ENCODE measurements at regions not wholly inside any gene's neighbourhood (a gene's known extent, or its start where the extent isn't known, plus 50 kb on each side); places are given as distances from the start of the nearest gene placed in this dataset.
"Not testable (repeated sequence)": the region's sequence is repeated elsewhere in the genome, so short reads cannot be mapped to it uniquely, and the experiment has no call there.

DNA sequence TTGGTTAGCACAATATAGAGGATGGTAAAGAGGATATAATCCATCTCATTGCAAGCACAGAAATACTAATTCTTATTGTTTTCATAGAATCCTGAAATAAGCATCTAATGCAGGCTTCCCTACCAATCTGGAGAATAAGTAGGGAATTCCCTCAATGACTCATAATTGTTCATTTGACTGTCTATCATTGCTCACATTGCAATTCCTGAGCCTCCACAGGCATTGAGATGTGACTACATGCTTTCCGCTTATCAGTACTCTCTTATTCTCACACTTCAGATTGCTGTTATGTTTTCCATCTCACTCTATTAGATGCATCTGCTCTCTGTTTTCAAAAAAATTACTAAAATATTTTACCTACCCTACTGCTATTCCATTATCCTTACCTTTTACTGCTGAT, 216.2 kb upstream of the PRSS16 start:
- intact Hi-C loops (cut with DNase I; ENCODE audit: low total_unique reads): no loop called here
- DNase-seq: no peak
- Histone ChIP-seq H3K9me3 (no peaks in the 10 kb centered on the region), H3K4me3 (no peak overlapping the region), H3K27me3 (no peaks in the 10 kb centered on the region), H3K36me3 (no peaks in the 10 kb centered on the region), H3K27ac (no peak overlapping the region), H3K4me1 (no peaks in the 10 kb centered on the region)
- TF ChIP-seq POLR2A (IDR thresholded peaks at IDR 0.05): no peak
- TF ChIP-seq, protein P1, sequence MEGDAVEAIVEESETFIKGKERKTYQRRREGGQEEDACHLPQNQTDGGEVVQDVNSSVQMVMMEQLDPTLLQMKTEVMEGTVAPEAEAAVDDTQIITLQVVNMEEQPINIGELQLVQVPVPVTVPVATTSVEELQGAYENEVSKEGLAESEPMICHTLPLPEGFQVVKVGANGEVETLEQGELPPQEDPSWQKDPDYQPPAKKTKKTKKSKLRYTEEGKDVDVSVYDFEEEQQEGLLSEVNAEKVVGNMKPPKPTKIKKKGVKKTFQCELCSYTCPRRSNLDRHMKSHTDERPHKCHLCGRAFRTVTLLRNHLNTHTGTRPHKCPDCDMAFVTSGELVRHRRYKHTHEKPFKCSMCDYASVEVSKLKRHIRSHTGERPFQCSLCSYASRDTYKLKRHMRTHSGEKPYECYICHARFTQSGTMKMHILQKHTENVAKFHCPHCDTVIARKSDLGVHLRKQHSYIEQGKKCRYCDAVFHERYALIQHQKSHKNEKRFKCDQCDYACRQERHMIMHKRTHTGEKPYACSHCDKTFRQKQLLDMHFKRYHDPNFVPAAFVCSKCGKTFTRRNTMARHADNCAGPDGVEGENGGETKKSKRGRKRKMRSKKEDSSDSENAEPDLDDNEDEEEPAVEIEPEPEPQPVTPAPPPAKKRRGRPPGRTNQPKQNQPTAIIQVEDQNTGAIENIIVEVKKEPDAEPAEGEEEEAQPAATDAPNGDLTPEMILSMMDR (IDR thresholded peaks at IDR 0.05): no peak

DNA sequence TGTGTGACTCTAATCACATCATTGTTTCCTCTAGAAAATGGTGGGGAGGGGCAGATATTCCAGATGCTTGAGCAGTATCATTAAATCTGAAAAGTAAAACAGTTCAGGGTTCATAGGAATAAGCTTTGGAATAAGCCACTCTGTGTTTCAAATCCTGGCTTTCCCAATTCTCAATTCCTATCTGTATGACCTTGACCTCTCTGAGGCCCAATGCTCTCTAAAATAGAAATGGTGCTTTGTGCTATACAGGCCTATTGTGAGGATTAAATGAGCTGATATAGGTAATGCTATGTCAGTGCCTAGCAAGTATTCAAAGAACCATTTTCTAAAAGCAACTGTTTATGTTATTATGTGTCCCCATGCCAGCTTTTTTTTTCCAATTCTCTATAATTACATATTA, 209.0 kb upstream of the PRSS16 start:
- intact Hi-C loops (cut with DNase I; ENCODE audit: low total_unique reads): no loop called here
- H3K4me1 ChIP-seq: no peaks in the 10 kb centered on the region
- H3K9me3 ChIP-seq: no peaks in the 10 kb centered on the region
- no peaks in the 10 kb centered on the region for H3K36me3 ChIP-seq
- no peak overlapping the region for H3K27ac ChIP-seq
- no peak for DNase-seq
- peaks cover 0 to 6% of the 10 kb centered on the region in 2 donors for H3K27me3 ChIP-seq
- no peak for TF ChIP-seq POLR2A (IDR thresholded peaks at IDR 0.05)
- TF ChIP-seq, protein P1 (IDR thresholded peaks at IDR 0.05): no peak
- no peak overlapping the region for H3K4me3 ChIP-seq

DNA sequence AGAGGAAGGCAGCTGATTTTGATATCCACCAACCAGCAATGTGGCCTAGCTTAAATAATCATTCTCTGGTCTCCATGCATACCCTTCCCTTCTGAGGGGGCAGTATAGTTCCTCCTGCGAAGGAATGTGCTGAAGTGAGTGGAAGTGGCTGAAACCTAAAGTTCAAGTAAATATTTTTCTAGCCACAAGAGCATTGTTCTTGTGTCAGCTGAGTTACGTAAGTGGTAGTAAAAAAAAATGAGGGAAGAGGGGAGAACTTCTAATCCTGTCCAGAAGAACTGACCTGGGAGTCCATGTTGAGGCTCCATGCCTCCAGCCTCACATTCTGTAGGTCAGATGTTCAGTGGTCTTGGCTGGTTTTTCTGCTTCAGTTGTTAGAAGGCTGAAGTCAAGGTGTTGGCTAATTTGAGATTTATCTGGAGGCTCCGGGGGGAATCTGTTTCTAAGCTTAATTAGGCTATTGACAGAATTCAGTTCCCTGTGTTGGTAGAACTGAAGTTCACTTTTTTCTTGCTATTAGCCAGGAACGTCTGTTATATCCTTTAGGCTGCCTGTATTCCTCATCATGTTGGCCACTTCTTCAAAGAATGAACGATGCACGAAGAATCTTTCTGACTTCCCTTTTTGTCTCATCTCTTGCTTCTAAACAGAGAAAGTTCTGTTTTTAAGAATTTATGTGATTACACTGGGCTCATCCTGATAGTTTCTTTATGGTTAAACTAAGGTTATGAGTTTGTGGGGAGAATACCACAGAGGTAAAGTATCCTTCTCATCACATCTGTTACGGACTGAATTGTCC, 207.1 kb upstream of the PRSS16 start:
- DNase-seq: no peak
- TF ChIP-seq, protein P1 (IDR thresholded peaks at IDR 0.05): no peak
- TF ChIP-seq POLR2A (IDR thresholded peaks at IDR 0.05): no peak
- no peaks in the 10 kb centered on the region for H3K36me3 ChIP-seq
- peaks cover 0 to 6% of the 10 kb centered on the region in 2 donors for H3K27me3 ChIP-seq
- no peak overlapping the region for H3K27ac ChIP-seq
- intact Hi-C loops (cut with DNase I; ENCODE audit: low total_unique reads): no loop called here
- no peak overlapping the region for H3K4me3 ChIP-seq
- no peaks in the 10 kb centered on the region for H3K9me3 ChIP-seq
- H3K4me1 ChIP-seq: no peaks in the 10 kb centered on the region

DNA sequence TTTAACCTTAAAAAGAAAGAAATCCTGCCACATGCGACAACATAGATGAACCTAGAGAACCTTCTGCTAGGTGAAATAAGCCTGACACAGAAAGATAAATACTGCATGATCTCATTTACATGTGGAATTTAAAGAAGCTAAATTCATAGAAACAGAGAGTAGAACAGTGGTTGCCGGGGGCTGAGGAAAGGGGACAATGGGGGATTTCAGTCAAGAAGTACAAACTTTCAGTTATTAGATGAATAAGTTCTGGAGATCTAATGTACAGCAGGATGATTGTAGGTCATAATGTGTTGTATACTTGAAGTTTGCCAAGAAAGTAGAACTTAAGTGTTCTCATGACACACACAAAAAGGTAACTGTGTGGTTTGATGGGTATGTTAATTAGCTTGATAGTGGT, 204.3 kb upstream of the PRSS16 start:
- no peak for DNase-seq
- Histone ChIP-seq H3K36me3 (no peaks in the 10 kb centered on the region), H3K9me3 (no peaks in the 10 kb centered on the region), H3K4me3 (no peak overlapping the region), H3K27me3 (peaks cover 0 to 6% of the 10 kb centered on the region in 2 donors), H3K27ac (no peak overlapping the region), H3K4me1 (no peaks in the 10 kb centered on the region)
- intact Hi-C loops (cut with DNase I; ENCODE audit: low total_unique reads): no loop called here
- TF ChIP-seq, protein P1 (IDR thresholded peaks at IDR 0.05): no peak
- TF ChIP-seq POLR2A (IDR thresholded peaks at IDR 0.05): no peak

DNA sequence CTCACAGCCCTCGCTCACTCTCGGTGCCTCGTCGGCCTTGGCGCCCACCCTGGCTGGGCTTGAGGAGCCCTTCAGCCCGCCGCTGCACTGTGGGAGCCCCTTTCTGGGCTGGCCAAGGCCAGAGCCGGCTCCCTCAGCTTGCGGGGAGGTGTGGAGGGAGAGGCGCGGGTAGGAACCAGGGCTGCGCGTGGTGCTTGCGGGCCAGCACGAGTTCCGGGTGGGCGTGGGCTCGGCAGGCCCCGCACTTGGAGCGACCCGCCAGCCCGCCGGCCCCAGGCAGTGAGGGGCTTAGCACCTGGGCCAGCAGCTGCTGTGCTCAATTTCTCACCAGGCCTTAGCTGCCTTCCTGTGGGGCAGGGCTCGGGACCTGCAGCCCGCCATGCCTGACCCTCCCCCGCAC, 202.4 kb upstream of the PRSS16 start:
- H3K27me3 ChIP-seq; DNase-seq; H3K9me3 ChIP-seq; H3K4me3 ChIP-seq; H3K36me3 ChIP-seq; intact Hi-C loops (cut with DNase I; ENCODE audit: low total_unique reads); H3K27ac ChIP-seq; H3K4me1 ChIP-seq: not testable (repeated sequence)

DNA sequence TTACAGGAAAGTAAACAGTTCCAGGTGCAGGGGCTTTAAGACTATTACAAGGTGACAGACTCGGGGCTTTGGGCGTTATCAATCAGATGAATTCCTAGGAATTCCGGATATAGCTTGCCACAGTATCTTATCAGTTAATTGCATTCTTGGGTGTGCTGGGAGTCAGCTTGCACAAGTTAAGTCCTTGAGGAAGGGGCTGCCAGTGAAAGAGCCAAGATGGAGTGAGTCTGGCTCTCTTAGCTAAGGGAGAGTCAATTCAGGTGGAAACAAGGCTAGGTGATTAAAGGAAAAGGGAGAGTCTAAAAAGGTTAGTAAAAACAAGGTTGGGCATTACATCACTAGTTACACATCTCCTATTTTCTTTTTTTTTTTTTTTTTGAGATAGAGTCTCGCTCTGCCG, 199.8 kb upstream of the PRSS16 start:
- H3K36me3 ChIP-seq; H3K27ac ChIP-seq; DNase-seq; H3K9me3 ChIP-seq; H3K4me1 ChIP-seq; H3K27me3 ChIP-seq; H3K4me3 ChIP-seq; intact Hi-C loops (cut with DNase I; ENCODE audit: low total_unique reads): not testable (repeated sequence)

Measured in uterus (tissue), 3 donors.